Kidney (tissue), 13 donors: ENCODE measurements at regions not wholly inside any gene's neighbourhood (a gene's known extent, or its start where the extent isn't known, plus 50 kb on each side); places are given as distances from the start of the nearest gene placed in this dataset.
A peak's percentile ranks its signal among the peaks of the same experiment; 100 is the strongest.

Experiments used
- DNase-seq, 5 donors: peaks; one replicate each; pipeline ENCODE4 v3.0.0-alpha.2; 2013 to 2020
- FAIRE-seq: peaks from 2 replicates; lab custom pipeline; 2012; peaks lifted over from hg19 to GRCh38; lab: Jason Lieb, UNC
- H3K27ac ChIP-seq, 2 donors: one replicate each; pipeline ENCODE4 v1.7.0; 2013; ENCODE audit warnings: low read depth in 2 of 2, low read length in 2 of 2, inconsistent platforms in 1 of 2
- H3K27me3 ChIP-seq: one replicate; pipeline ENCODE4 v1.7.1; 2013; ENCODE audit warnings: low read length, inconsistent platforms; ENCODE audit not compliant: control insufficient read depth, insufficient read depth
- H3K36me3 ChIP-seq, 3 donors: one replicate each; pipeline versions ENCODE4 v1.7.0 to v1.7.1; 2013; ENCODE audit warnings: low read length in 3 of 3, control low read depth in 1 of 3, inconsistent platforms in 1 of 3; ENCODE audit not compliant: insufficient read depth in 3 of 3, control insufficient read depth in 2 of 3
- H3K4me1 ChIP-seq, 3 donors: one replicate each; pipeline versions ENCODE4 v1.7.0 to v1.7.1; 2013; ENCODE audit warnings: low read length in 3 of 3, inconsistent platforms in 1 of 3, low read depth in 1 of 3; ENCODE audit not compliant: control insufficient read depth in 2 of 3, insufficient read depth in 2 of 3
- H3K4me3 ChIP-seq, 3 donors: one replicate each; pipeline versions ENCODE4 v1.7.0 to v1.8.1; 2013; ENCODE audit warnings: low read length in 3 of 3, control low read depth in 1 of 3, inconsistent platforms in 1 of 3
- H3K9ac ChIP-seq, 3 donors: one replicate each; pipeline versions ENCODE4 v1.7.0 to v1.7.1; 2013; ENCODE audit warnings: low read length in 3 of 3, control low read depth in 1 of 3, inconsistent platforms in 1 of 3
- H3K9me3 ChIP-seq, 3 donors: one replicate each; pipeline versions ENCODE4 v1.7.0 to v1.7.1; 2013; ENCODE audit warnings: low read length in 3 of 3, control low read depth in 1 of 3, inconsistent platforms in 1 of 3; ENCODE audit not compliant: control insufficient read depth in 2 of 3, insufficient read depth in 1 of 3
- CTCF ChIP-seq: IDR thresholded peaks from 3 replicates; pipeline ENCODE4 v1.5.1; 2012; ENCODE audit warnings: mild to moderate bottlenecking, moderate library complexity, borderline replicate concordance; ENCODE audit not compliant: insufficient read depth; ENCODE audit errors: extremely low read depth
- intact Hi-C: fragments of 100-400 bp; cut with DNase I; formaldehyde crosslinking; loops from one replicate; pipeline ENCODE4 v1.11.1; 2022
- donor health status: control.
- donor health status: control.
- donor health status: control.
- donor health status: control.
- donor health status: control.
- donor health status: DM: yes; HTN: yes; CAD: no.
- donor health status: Normal renal cell carcinoma (clear cell type).

- Histone ChIP-seq H3K27me3 (no peaks in the 10 kb centered on the region), H3K36me3 (no peaks in the 10 kb centered on the region), H3K27ac (no peak overlapping the region), H3K4me3 (no peak overlapping the region), H3K9ac (no peak overlapping the region), H3K4me1 (no peaks in the 10 kb centered on the region), H3K9me3 (no peaks in the 10 kb centered on the region)
- DNase-seq = no peak
- intact Hi-C loops = no loop called here
- no peak for TF ChIP-seq CTCF
- peak; percentile 38 for FAIRE-seq
Measured at GRCh38 chr6:141252828-141253608, 879.7 kb upstream of the GJE1 start.

DNA sequence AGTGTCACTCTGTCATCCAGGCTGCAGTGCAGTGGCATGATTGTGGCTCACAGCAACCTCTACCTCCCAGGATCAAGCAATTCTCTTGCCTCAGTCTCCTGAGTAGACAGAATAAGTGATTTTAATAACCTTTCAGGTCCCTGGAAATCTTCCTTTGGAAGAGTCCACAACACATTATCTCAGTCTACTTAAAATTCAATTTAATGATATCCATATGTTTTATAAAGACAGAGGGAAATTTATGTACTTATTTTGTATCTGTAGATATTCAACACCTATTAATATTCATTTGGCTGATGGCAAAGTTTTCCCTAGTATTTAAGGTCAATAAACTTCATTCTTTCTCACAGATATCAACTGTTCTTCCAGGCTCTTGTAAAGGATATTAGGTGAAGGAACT is 881.4 kb upstream of the GJE1 start:
- TF ChIP-seq CTCF = no peak
- Histone ChIP-seq H3K36me3 (no peaks in the 10 kb centered on the region), H3K9me3 (no peaks in the 10 kb centered on the region), H3K4me1 (no peaks in the 10 kb centered on the region), H3K4me3 (no peak overlapping the region), H3K9ac (no peak overlapping the region), H3K27me3 (no peaks in the 10 kb centered on the region), H3K27ac (no peak overlapping the region)
- no peak for FAIRE-seq
- intact Hi-C loops = no loop called here
- DNase-seq = no peak

DNA sequence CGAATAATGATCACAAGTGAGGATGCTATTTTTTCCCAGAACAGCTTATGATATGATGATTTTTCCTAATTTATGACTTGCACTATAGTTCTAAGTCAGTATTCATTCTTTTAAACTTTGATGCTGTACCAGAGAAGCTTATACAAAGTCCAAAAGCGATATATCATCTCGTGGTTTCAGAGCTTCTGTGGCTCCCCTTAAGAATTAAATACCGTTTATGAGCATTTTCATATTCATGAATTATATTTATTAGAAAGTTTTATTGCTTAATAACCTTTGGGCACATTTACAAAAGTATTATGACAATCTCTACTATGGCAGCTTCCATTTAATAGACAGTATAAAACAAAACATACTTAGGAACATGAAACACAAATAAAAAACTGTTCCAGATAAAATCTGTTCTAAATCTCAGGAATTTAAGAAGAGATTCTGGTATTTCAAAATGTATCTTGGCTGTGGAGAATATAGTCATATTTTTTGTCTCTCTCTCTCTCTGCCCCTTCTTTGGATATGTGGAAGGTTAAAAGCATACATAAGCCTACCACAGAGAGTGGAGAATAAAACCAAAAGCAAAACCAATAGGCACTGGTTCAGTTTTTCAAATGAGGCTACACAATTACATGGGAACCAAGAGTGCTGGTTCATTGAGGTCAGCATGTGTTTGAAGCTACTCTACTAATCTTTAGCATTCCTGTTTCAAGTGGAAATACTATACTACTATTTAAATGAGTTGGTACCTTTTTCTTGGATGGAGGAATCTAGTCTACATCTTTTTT is 884.5 kb upstream of the GJE1 start:
- intact Hi-C loops = no loop called here
- Histone ChIP-seq H3K27me3 (no peaks in the 10 kb centered on the region), H3K9me3 (no peaks in the 10 kb centered on the region), H3K4me3 (no peak overlapping the region), H3K27ac (no peak overlapping the region), H3K36me3 (no peaks in the 10 kb centered on the region), H3K4me1 (no peaks in the 10 kb centered on the region), H3K9ac (no peak overlapping the region)
- FAIRE-seq (no peak), DNase-seq (peak in 2 of 5 donors; percentile 27 to 75)
- no peak for TF ChIP-seq CTCF
